ENCODE measurements at regions not wholly inside any gene's neighbourhood (a gene's known extent, or its start where the extent isn't known, plus 50 kb on each side); places are given as distances from the start of the nearest gene placed in this dataset.

DNA sequence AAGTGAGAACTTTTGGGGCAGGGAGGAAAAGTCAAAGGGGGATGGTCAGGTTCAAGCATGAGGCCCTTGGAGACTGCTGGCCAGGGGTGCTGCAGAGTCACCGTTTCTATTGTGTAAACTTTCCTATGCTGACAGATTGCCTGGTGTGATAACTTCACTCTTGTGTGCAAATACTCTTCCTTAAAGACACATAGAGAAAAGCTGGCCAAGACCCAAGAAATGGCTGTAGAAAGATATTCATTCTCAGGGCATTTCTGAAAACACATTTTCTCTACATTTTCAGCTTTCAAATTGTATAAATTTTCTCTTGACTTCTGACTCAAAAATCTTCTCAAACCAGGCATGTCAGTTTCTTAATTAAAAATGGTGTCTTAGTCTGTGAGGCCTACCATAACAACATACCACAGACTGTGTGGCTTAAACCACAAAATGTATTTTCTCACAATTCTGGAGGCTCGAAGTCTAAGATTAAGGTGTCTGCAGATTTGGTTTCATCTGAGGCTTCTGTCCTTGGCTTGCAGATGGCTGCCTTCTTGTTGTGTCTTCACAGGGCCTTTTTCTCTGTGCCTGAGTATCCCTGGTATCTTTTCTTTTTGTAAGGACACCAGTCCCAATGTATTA, 304.5 kb downstream of the KCNRG start:
- POLR2A ChIA-PET (ENCODE audit: low non-redundant PET): no interaction called here
- intact Hi-C loops (cut with micrococcal nuclease; ENCODE audit: unreplicated experiment): no loop called here
- no peak for TF ChIP-seq EZH2 (IDR thresholded peaks at IDR 0.05; ENCODE audit: borderline replicate concordance, low read depth, low read length, poor library complexity, severe bottlenecking)
- TF ChIP-seq CTCF (conservative IDR thresholded peaks at IDR 0.05; ENCODE audit: low read depth, low read length): no peak

GRCh38 chr13:50320271-50320862, 305.1 kb downstream of the KCNRG start:
- Histone ChIP-seq H3K27me3 (replicated peaks; ENCODE audit: insufficient read depth, low read depth, low read length, poor library complexity) (no peaks in the 10 kb centered on the region), H3K9me3 (ENCODE audit: low read depth, low read length, poor library complexity, severe bottlenecking) (no peaks in the 10 kb centered on the region), H3K4me3 (ENCODE audit: low read depth, low read length, poor library complexity, severe bottlenecking) (no peak overlapping the region), H3K36me3 (ENCODE audit: insufficient read depth, low read length, poor library complexity, severe bottlenecking) (no peaks in the 10 kb centered on the region), H3K4me1 (ENCODE audit: insufficient read depth, low read length, poor library complexity, severe bottlenecking) (no peaks in the 10 kb centered on the region), H3K27ac (ENCODE audit: low read depth, low read length, poor library complexity, severe bottlenecking) (no peak overlapping the region)
- TF ChIP-seq EZH2 (IDR thresholded peaks at IDR 0.05; ENCODE audit: borderline replicate concordance, low read depth, low read length, poor library complexity, severe bottlenecking) (no peak), CTCF (conservative IDR thresholded peaks at IDR 0.05; ENCODE audit: low read depth, low read length) (no peak)
- no TSS peak for BruUV-seq (replicated peaks)
- ChIA-PET CTCF (no interaction called here), POLR2A (ENCODE audit: low non-redundant PET) (no interaction called here)
- DNase-seq (ENCODE audit: low spot score): peak; percentile 13
- intact Hi-C loops (cut with micrococcal nuclease; ENCODE audit: unreplicated experiment): no loop called here

More for the DNA sequence above, 304.5 kb downstream of the KCNRG start:
- H3K4me3 ChIP-seq (ENCODE audit: low read depth, low read length, poor library complexity, severe bottlenecking): no peak overlapping the region
- no peaks in the 10 kb centered on the region for H3K36me3 ChIP-seq (ENCODE audit: insufficient read depth, low read length, poor library complexity, severe bottlenecking)
- CTCF ChIA-PET: no interaction called here
- no TSS peak for BruUV-seq (replicated peaks)
- no peak overlapping the region for H3K27ac ChIP-seq (ENCODE audit: low read depth, low read length, poor library complexity, severe bottlenecking)
- no peak for DNase-seq (ENCODE audit: low spot score)
- no peaks in the 10 kb centered on the region for H3K27me3 ChIP-seq (replicated peaks; ENCODE audit: insufficient read depth, low read depth, low read length, poor library complexity)
- no peaks in the 10 kb centered on the region for H3K9me3 ChIP-seq (ENCODE audit: low read depth, low read length, poor library complexity, severe bottlenecking)
- H3K4me1 ChIP-seq (ENCODE audit: insufficient read depth, low read length, poor library complexity, severe bottlenecking): no peaks in the 10 kb centered on the region

GRCh38 chr13:50322006-50322405, 306.8 kb downstream of the KCNRG start:
- H3K4me3 ChIP-seq (ENCODE audit: low read depth, low read length, poor library complexity, severe bottlenecking): no peak overlapping the region
- no peak for DNase-seq (ENCODE audit: low spot score)
- ChIA-PET CTCF (no interaction called here), POLR2A (ENCODE audit: low non-redundant PET) (no interaction called here)
- BruUV-seq (replicated peaks): no TSS peak
- intact Hi-C loops (cut with micrococcal nuclease; ENCODE audit: unreplicated experiment): no loop called here
- no peaks in the 10 kb centered on the region for H3K36me3 ChIP-seq (ENCODE audit: insufficient read depth, low read length, poor library complexity, severe bottlenecking)
- no peaks in the 10 kb centered on the region for H3K27me3 ChIP-seq (replicated peaks; ENCODE audit: insufficient read depth, low read depth, low read length, poor library complexity)
- H3K4me1 ChIP-seq (ENCODE audit: insufficient read depth, low read length, poor library complexity, severe bottlenecking): no peaks in the 10 kb centered on the region
- no peak overlapping the region for H3K27ac ChIP-seq (ENCODE audit: low read depth, low read length, poor library complexity, severe bottlenecking)
- TF ChIP-seq CTCF (conservative IDR thresholded peaks at IDR 0.05; ENCODE audit: low read depth, low read length): no peak
- TF ChIP-seq EZH2 (IDR thresholded peaks at IDR 0.05; ENCODE audit: borderline replicate concordance, low read depth, low read length, poor library complexity, severe bottlenecking): no peak
- no peaks in the 10 kb centered on the region for H3K9me3 ChIP-seq (ENCODE audit: low read depth, low read length, poor library complexity, severe bottlenecking)
